ENCODE measurements at regions not wholly inside any gene's neighbourhood (a gene's known extent, or its start where the extent isn't known, plus 50 kb on each side); places are given as distances from the start of the nearest gene placed in this dataset.

DNA sequence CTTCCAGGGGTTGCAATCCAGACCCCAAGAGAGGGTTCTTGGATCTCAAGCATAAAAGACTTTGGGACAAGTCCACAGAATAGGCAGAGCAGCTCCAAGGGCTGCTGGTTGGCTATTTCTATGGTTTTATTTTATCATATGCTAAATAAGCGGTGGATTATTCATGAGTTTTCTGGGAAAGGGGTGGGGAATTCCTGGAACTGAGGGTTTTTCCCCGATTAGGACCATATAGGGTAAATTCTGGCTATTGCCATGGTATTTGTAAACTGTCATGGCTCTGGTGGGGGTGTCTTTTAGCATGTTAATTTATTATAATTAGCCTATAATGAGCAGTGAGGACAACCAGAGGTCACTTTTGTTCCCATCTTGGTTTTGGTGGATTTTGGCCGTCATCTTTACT, 270.9 kb upstream of the PLXNA2 start:
- no peak for DNase-seq (ENCODE audit: low read depth)
- H3K4me3 ChIP-seq (ENCODE audit: low read length) = no peak overlapping the region
- TF ChIP-seq, protein P1, sequence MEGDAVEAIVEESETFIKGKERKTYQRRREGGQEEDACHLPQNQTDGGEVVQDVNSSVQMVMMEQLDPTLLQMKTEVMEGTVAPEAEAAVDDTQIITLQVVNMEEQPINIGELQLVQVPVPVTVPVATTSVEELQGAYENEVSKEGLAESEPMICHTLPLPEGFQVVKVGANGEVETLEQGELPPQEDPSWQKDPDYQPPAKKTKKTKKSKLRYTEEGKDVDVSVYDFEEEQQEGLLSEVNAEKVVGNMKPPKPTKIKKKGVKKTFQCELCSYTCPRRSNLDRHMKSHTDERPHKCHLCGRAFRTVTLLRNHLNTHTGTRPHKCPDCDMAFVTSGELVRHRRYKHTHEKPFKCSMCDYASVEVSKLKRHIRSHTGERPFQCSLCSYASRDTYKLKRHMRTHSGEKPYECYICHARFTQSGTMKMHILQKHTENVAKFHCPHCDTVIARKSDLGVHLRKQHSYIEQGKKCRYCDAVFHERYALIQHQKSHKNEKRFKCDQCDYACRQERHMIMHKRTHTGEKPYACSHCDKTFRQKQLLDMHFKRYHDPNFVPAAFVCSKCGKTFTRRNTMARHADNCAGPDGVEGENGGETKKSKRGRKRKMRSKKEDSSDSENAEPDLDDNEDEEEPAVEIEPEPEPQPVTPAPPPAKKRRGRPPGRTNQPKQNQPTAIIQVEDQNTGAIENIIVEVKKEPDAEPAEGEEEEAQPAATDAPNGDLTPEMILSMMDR (IDR thresholded peaks at IDR 0.05; ENCODE audit: insufficient read depth, low read depth, low read length, missing control alignments) = no peak

DNA sequence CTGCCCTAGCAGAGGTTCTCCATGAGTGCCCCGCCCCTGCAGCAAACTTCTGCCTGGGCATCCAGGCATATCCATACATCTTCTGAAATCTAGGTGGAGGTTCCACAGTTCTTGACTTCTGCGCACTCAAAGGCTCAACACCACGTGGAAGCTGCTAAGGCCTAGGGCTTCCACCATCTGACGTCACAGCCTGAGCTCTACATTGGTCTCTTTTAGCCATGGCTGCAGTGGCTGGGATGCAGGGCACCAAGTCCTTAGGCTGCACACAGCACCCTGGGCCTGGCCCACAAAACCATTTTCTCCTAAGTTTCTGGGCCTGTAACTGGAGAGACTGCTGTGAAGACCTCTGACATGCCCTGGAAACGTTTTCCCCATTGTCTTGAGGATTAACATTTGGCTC, 272.6 kb upstream of the PLXNA2 start:
- TF ChIP-seq, protein P1 (IDR thresholded peaks at IDR 0.05; ENCODE audit: insufficient read depth, low read depth, low read length, missing control alignments) = no peak
- DNase-seq (ENCODE audit: low read depth) = no peak
- no peak overlapping the region for H3K4me3 ChIP-seq (ENCODE audit: low read length)

DNA sequence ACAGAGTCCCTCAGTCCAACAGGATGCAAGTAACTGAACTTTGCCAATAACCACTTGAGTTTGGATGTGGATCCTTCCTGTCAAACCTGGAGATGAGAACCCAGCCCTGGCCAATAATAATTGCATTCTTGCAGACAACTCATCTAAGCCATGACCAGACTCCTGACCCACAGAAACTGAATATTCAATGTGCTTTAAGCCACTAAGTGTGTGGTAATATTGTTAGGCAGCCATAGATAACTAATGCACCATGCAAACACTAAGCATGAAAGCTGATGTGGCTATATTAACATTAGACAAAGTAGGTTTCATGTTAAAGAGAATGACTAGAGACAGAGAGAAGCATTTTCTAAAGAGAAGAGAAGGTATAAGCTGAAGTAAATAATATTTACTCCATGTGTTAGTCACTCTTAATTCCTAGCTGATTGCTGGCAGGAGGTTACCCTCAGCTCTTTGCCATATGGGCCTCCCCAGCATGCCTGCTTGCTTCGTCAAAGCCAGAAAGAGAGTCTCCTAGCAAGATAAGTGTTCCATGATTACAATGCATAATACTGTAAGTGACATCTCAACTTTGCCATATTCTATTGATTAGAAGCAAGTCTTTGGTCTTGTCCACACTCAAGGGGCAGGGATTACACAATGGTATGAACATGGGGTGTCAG, 276.4 kb upstream of the PLXNA2 start:
- no peak for DNase-seq (ENCODE audit: low read depth)
- TF ChIP-seq, protein P1 (IDR thresholded peaks at IDR 0.05; ENCODE audit: insufficient read depth, low read depth, low read length, missing control alignments) = no peak
- H3K4me3 ChIP-seq (ENCODE audit: low read length) = no peak overlapping the region

DNA sequence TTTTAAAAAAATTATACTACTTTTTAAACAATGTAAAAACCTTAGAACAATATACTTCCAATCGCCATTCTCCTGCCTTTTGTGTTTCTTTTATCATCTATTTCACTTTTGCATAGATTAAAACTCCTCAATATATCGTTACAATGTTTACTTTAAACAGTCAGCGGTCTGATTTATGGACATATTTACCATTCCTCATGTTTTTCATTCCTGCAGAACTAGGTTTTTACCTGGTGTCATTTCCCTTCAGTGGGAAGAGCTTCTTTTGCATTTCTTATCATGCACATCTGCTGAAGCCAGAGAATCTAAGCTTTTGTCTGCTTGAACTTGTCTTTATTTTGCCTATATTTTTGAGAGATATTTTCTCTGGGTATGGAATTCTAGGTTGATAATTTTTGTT, 277.4 kb upstream of the PLXNA2 start:
- no peak for DNase-seq (ENCODE audit: low read depth)
- TF ChIP-seq, protein P1 (IDR thresholded peaks at IDR 0.05; ENCODE audit: insufficient read depth, low read depth, low read length, missing control alignments) = no peak

DNA sequence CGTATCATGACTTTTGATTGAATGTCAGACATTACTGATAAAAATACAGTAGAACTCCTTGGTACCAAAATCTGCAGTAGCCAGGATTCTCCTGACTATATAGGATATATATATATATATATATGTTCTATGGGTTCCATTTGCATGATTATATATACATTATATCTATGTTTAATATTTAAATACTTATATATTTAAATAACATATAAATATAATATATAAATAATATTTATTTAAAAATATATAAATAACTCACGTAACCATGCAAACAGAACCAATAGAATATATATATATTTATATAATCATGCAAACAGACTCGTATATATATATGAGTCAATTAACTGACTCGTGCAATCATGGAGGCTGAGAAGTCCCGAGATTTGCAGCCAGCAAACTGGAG, 278.8 kb upstream of the PLXNA2 start:
- TF ChIP-seq, protein P1 (IDR thresholded peaks at IDR 0.05; ENCODE audit: insufficient read depth, low read depth, low read length, missing control alignments) = no peak
- DNase-seq (ENCODE audit: low read depth) = no peak

More for the DNA sequence above, 277.4 kb upstream of the PLXNA2 start:
- no peak overlapping the region for H3K4me3 ChIP-seq (ENCODE audit: low read length)

DNA sequence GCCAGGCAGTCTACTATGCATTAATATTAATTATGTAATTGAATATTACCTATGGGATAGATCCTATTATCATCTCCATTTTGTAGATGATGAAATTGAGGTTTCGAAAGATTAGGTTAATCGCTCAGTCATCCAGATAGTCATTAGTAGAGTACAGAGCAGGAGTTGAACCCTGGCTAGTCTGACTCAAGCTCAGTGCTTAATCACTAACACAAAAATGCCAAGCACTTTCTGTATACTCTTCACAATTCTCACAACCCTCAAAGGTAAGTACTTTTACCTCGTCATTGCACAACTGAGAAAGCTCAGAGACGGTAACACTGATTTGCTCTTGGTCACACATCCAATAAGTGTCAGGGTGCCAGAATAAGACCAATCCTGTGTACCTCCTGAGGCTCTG, 280.2 kb upstream of the PLXNA2 start:
- peak; percentile 62 for DNase-seq (ENCODE audit: low read depth)
- TF ChIP-seq, protein P1 (IDR thresholded peaks at IDR 0.05; ENCODE audit: insufficient read depth, low read depth, low read length, missing control alignments) = no peak
- no peak overlapping the region for H3K4me3 ChIP-seq (ENCODE audit: low read length)

More for the DNA sequence above, 278.8 kb upstream of the PLXNA2 start:
- no peak overlapping the region for H3K4me3 ChIP-seq (ENCODE audit: low read length)

DNA sequence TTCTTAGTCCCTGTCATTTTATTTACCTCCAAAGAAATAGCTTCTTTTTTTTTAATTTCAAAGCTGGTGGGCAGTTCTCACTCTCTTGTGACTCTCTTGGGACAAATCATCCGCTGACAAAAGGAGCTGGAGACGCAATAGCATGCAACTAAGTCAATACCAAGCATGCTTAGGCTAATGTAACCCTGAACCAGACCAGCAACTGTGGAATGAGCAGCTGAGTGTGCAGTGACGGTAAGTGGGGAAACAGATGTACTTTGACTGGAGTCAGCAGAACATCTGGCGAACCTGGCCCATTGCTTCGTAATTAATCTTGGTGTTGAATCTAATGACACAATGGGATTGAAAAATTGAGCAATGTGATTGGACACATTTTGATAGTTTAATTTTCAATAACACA, 280.7 kb upstream of the PLXNA2 start:
- DNase-seq (ENCODE audit: low read depth) = no peak
- TF ChIP-seq, protein P1 (IDR thresholded peaks at IDR 0.05; ENCODE audit: insufficient read depth, low read depth, low read length, missing control alignments) = no peak
- H3K4me3 ChIP-seq (ENCODE audit: low read length) = no peak overlapping the region
